ENCODE measurements at regions not wholly inside any gene's neighbourhood (a gene's known extent, or its start where the extent isn't known, plus 50 kb on each side); places are given as distances from the start of the nearest gene placed in this dataset.

GRCh38 chr10:6929148-6929830, 349.2 kb upstream of the PRKCQ start:
- Histone ChIP-seq H3K23me2 (ENCODE audit: insufficient read length, low read depth, low read length, poor library complexity, severe bottlenecking) (no peaks in the 10 kb centered on the region), H3K18ac (ENCODE audit: insufficient read length, low read depth, low read length) (no peak overlapping the region), H2AFZ (ENCODE audit: low read length) (no peak overlapping the region), H3K79me2 (ENCODE audit: insufficient read depth, low read length) (no peaks in the 10 kb centered on the region), H3K4me1 (ENCODE audit: insufficient read depth, low read length) (peaks cover 4% of the 10 kb centered on the region; the same call in 1 of the 2 replicates), H2BK5ac (ENCODE audit: insufficient read length, low read length) (no peak overlapping the region), H2BK20ac (ENCODE audit: low read depth, low read length, poor library complexity, severe bottlenecking) (no peak overlapping the region), H4K8ac (replicated peaks; ENCODE audit: insufficient read length, low read depth, low read length) (no peak overlapping the region), H3K14ac (ENCODE audit: insufficient read depth, low read length) (no peak overlapping the region), H4K20me1 (ENCODE audit: control insufficient read depth, insufficient read depth, insufficient read length) (no peaks in the 10 kb centered on the region), H2BK120ac (ENCODE audit: low read depth, low read length, poor library complexity, severe bottlenecking) (no peak overlapping the region), H2BK12ac (ENCODE audit: insufficient read length, low read depth, low read length) (no peak overlapping the region), H3K23ac (ENCODE audit: insufficient read length, low read depth, low read length) (no peak overlapping the region), H2BK15ac (ENCODE audit: low read depth, low read length) (no peak overlapping the region), H3K27ac (ENCODE audit: insufficient read length, low read depth, low read length) (no peak overlapping the region), H2AK5ac (ENCODE audit: insufficient read length, low read length) (no peak overlapping the region), H3K4ac (ENCODE audit: low read depth, low read length) (no peak overlapping the region), H4K5ac (ENCODE audit: insufficient read length, low read depth, low read length) (no peak overlapping the region), H3K9me3 (ENCODE audit: control insufficient read depth, low read depth, low read length) (no peaks in the 10 kb centered on the region), H3T11ph (ENCODE audit: low read length) (no peak overlapping the region), H3K9ac (ENCODE audit: extremely low read depth, insufficient read length, low read length) (no peak overlapping the region), H3K79me1 (ENCODE audit: insufficient read depth, low read depth, low read length, poor library complexity, severe bottlenecking) (no peaks in the 10 kb centered on the region), H3K4me2 (ENCODE audit: insufficient read depth, insufficient read length, low read length) (no peak overlapping the region), H3K56ac (ENCODE audit: insufficient read length, low read depth, low read length) (no peak overlapping the region), H3K27me3 (ENCODE audit: insufficient read depth, low read length) (no peaks in the 10 kb centered on the region), H4K91ac (ENCODE audit: insufficient read length, low read depth, low read length) (no peak overlapping the region)
- H3K36me3 Mint-ChIP-seq (ENCODE audit: insufficient read depth in 1 of 3, low read depth in 3 of 3), result peaks cover 5 to 13% (median 6%) of the 10 kb centered on the region in 3 experiments; a peak in 6 of 7 replicates
- no peak for DNase-seq
- H3K27me3 Mint-ChIP-seq (ENCODE audit: low read depth), result peaks cover 2% of the 10 kb centered on the region; the same call in 1 of the 2 replicates
- no CpG with 5 or more reads among the region's 9 CpGs for WGBS (ENCODE audit: extremely low coverage, insufficient read length, low lambda C conversion rate)
- H3K4me1 Mint-ChIP-seq, result peaks cover 4 to 10% of the 10 kb centered on the region in 2 experiments
- peaks cover 5 to 8% of the 10 kb centered on the region in 2 experiments; a peak in 3 of 5 replicates for H3K9me3 Mint-ChIP-seq
- H3K27ac Mint-ChIP-seq, result no peak overlapping the region
- no peak overlapping the region for H3K4me3 Mint-ChIP-seq
- no peak for TF ChIP-seq CTCF (conservative IDR thresholded peaks at IDR 0.05)

All from H9 (cell line).